Activated gamma-delta T cell (primary cell): ENCODE measurements at regions not wholly inside any gene's neighbourhood (a gene's known extent, or its start where the extent isn't known, plus 50 kb on each side); places are given as distances from the start of the nearest gene placed in this dataset.

Experiments used
- DNase-seq: peaks from one replicate; lab custom pipeline; 2025; lab: John Stamatoyannopoulos, UW

GRCh38 chr2:6526093-6526824 lies 339.4 kb downstream of the CMPK2 start:
- no peak for DNase-seq

DNA sequence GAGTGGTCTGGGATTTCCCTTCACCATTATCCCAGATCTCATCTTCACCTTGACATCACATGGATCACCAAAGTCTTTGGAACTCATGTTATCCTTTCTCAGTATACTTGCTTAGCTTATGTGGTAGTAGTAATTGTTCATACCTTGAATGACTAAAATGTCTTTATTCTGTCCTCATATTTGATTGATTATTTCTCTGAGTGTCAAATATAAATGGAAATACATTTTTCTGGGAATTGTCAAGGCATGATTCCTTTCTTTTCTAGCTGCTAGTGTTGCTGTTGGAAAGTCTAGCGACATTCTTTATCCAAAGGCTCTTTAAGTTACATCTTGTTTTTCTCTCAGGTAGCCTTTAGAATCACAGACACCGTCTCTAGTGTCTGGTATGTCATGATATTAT lies 334.4 kb downstream of the CMPK2 start:
- no peak for DNase-seq

DNA sequence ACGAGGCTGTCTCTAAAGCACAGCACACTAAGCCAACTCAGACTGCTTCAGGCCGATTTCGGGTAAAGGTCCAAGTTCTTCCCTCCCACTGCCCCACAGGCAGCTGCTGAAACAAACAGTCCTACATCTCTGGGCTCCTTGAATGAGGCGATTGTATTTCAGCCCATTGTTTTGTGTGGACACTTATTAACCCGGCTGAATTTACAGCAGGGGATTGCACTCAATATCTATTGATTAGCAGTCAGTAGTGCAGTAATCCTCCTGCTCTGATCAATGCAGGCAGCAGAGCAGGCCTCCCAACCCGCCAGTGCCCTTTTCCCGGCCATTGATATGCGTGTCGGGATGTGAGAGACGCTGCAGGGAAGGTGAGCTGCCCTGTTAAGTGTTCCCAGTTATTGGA lies 330.1 kb downstream of the CMPK2 start:
- DNase-seq = no peak

DNA sequence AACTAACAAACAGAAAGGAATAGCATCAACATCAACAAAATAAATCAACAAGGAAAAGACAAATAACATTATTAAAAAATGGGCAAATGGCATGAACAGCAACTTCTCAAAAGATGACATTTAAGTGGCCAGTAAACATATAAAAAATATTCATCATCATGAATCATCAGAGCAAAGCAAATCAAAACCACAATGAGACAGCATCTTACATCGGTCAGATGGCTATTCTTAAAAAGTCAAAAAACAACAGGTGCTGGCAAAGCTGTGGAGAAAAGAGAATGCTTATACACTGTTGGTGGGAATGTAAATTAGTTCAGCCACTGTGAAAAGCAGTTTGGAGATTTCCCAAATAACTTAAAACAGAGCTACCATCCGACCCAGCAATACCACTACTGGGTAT lies 327.1 kb downstream of the CMPK2 start:
- DNase-seq = no peak

DNA sequence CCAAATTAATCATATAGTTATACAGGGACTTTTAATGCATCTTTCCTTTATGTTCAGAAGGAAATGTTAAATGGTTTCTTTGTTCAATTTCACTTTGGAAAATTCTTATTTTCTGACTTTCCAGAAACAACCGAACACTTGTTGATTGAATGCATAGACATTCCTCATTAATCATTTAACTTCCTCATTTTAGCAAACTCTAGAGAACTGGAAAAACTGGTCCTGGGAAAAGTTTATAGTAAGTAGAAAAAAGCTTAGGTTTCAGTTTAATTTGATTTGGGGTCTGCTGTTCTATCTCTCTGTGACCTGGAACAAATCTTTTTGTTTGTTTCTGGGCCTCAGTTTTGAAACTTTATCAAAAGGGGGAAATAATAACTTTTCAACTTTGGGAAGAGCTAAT lies 320.4 kb downstream of the CMPK2 start:
- DNase-seq = no peak

GRCh38 chr2:6545795-6546194 lies 319.9 kb downstream of the CMPK2 start:
- DNase-seq = no peak

GRCh38 chr2:6554466-6554865 lies 311.2 kb downstream of the CMPK2 start:
- DNase-seq = no peak

- no peak for DNase-seq
Observed at GRCh38 chr2:6556755-6557154, 309.0 kb downstream of the CMPK2 start.

DNA sequence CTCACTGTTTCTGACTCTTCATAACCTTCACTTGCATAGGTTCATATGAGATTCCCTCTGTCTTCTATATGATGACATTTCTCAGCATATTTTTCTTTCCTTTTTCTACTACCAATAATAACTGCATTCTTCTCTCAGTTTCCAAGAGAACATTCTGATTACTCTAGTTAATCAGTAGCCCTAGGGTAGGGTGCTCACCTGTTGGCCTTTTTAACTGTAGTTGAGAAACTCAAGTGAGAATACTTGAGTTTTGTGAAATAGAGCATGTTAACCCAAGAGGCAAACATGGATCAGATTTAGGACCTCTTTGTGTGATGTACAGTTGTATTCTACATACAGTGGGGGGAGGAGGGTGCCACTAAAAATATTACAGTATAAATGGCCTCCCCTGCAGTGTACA lies 308.0 kb downstream of the CMPK2 start:
- no peak for DNase-seq

- no peak for DNase-seq
Observed at GRCh38 chr2:6562771-6563170, 302.9 kb downstream of the CMPK2 start.

DNA sequence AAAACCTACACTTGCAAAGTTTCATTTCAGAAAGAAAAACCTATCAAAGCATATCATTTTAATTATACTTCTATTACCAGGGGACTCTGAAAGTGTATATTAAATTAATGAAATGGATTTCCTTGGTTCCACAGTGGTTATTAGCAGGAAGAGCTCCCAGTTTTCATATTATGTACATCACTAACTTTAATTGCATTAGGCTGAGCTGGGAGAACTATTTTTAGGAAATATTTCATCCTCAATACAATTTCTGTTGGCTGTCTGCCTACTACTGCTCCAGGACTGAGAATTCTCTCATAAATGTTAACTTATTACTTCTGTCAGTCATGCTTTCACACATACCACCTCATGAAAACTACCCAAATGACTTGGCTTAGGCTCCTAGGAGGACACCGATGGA lies 301.4 kb downstream of the CMPK2 start:
- no peak for DNase-seq

DNA sequence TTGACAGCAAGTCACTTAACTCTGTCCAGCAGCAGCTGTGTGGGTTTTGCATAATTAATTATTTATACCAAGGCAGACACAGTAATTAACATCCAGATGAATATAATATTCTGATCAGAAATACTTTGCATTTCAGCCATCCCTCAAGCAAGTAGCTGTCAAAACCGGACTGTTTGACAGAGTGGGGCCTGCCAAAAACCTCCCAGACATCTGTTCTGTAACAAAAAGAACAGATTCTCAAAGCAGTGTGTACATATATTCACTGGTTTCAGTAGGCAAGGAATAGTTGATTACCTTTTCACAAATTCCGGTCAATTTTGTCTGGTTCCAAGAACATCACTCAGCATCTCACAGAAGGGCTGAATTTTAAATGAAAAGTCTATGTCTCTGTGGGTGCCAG lies 291.6 kb downstream of the CMPK2 start:
- DNase-seq = no peak

DNA sequence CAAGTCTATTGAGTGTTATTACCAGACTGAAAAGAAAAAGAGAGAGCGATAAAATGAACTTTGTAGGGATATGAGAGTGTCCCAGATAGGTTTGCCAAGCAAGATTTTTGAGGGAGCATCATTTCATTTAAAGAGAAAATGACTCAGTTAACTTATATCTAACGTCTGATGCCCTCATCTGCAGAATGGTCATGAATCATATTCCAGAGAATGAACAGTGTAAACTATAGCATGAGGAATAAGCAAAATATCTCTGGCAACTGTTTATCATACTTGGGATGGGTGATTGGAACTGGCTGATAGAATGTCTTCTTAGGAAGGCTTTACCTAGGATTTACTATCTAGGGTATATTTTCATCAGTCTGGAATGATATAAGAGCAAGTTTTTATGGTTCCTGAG lies 289.4 kb downstream of the CMPK2 start:
- no peak for DNase-seq

- no peak for DNase-seq
Observed at GRCh38 chr2:6577960-6578359, 287.7 kb downstream of the CMPK2 start.

DNA sequence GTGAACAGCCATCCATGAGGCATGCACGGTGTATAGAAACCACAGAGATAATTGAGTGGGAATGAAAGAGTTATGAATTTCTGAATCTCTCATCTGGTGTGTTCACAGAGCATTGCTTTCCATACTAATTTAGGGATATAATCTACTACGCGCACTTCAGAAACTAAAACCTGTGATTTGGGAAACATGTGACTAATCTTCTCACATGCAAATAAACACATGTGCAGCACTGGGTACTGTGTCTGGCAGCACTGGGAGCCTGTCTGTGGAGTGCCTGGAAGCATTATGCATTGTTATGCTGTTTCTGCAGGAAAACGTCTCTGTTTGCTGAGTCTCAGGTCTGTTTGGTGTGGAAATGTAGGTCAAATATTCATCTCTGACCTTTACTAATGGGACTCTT lies 287.3 kb downstream of the CMPK2 start:
- no peak for DNase-seq

DNA sequence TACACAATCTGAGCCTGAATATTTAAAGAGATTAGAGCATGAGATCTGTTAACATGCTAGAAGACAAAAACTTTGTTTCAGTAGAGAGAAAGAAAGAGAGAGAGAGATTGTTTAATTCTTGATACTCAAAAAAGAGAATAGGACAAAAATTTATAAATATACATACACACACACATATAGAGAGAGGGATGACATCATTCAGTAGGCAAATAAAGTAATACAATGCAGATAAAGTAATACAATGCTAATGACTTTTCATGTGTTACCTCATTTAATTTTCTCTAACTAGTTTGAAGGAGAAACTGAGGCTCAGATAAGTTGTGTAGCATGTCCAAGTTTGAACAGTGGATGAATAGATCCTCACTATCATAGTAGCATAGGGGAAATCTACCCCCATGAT lies 286.4 kb downstream of the CMPK2 start:
- DNase-seq = no peak

DNA sequence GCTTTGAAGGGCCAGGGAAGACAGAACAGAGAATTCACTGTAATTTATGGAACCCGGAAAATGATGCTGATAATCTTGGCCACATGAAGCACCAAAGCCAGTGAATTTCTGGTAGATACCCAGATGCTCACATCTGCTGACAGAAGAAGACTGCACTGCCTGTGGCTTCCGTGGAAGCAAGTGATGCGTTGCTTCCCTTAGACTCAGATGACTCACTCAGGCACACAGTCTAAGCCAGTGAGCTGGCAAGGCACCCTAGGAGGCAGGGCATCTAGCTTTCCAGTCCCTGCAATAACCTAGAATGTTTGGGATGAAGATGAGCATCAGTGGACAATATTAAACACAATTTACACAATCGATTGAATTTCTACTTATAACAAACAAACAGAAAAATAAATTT lies 284.7 kb downstream of the CMPK2 start:
- no peak for DNase-seq

GRCh38 chr2:6589150-6589549 lies 276.6 kb downstream of the CMPK2 start:
- no peak for DNase-seq

DNA sequence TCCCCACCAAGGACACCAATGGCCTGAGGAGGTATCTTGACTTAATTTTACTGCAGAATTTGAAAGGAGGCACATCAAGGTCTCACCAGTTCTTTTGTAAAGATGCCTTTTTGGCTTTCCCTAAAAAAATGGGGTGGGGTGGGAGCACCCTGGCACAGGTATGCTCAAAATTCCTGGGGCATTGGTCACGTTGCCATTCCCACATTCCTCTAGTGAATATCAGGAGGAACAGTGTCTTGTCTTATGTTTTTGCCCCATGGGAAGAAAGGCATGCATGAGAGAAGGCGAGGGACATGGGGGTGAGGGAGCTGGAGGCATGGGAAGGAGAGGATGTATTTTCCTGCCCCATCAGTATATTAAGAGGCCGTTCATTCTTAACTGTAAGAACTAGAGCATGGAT lies 275.3 kb downstream of the CMPK2 start:
- no peak for DNase-seq

GRCh38 chr2:6602471-6602870 lies 263.2 kb downstream of the CMPK2 start:
- no peak for DNase-seq

- DNase-seq = no peak
Observed at GRCh38 chr2:6605836-6606505, 259.7 kb downstream of the CMPK2 start.

DNA sequence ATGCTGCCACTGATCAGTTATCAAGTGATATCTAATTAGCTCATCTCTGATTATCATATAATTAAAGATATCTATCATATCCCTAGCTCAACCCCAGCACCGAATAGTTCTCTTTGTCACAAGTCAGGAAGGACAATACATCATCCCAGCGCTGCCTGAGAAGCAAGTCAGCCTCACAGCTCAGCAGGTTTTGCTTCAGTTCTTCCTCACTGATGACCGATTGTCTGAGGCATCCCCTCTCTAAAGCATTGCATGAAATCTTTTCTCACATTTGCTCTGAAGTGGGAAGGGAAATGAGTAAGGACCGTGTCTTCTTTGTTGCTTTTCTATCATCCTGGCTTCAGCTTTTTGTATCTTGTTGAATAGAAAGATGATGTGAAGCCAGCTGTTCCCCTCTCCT lies 247.9 kb downstream of the CMPK2 start:
- no peak for DNase-seq

DNA sequence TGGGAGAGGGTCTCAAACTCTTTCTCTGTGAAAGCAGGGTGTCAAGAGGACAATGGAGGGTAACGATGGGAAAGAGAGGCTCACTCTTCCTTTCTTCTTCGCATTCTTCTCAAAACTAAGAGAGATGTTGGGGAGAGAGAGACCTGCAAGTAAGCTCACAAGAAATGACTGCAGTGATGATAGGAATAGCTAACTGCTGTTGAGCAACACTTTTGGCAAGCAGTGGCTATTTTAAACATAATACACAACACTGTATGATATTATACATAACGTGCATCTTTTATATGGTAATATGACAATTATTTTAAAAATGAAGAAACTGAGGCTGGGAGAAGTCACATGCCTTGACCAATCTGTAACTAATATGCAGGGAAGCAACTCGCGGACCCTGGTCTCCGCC lies 247.5 kb downstream of the CMPK2 start:
- no peak for DNase-seq

- DNase-seq = no peak
Observed at GRCh38 chr2:6623746-6624145, 242.0 kb downstream of the CMPK2 start.
